ENCODE measurements at regions not wholly inside any gene's neighbourhood (a gene's known extent, or its start where the extent isn't known, plus 50 kb on each side); places are given as distances from the start of the nearest gene placed in this dataset.

GRCh38 chrX:45719751-45720501 lies 519.2 kb upstream of the DIPK2B start:
- DNase-seq: no peak

DNA sequence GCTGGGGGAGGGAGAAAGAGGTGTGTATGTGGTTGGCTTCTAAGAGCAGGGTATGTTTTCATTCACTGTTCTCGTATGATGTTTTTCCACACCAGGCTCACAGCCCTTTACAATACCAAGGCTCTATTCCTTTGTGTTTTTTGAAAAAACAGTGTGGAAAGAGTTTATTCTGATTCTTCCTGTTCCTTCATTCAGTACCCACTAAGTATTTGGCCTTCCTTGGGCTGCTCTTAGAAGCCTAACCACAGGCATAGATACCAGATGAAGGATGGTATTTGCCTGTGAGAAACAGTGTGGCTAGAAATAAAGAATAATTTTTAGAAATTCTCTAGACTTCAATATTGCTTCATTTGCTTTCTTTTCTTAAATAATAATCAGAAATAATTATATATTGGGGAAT lies 518.0 kb upstream of the DIPK2B start:
- no peak for DNase-seq

DNA sequence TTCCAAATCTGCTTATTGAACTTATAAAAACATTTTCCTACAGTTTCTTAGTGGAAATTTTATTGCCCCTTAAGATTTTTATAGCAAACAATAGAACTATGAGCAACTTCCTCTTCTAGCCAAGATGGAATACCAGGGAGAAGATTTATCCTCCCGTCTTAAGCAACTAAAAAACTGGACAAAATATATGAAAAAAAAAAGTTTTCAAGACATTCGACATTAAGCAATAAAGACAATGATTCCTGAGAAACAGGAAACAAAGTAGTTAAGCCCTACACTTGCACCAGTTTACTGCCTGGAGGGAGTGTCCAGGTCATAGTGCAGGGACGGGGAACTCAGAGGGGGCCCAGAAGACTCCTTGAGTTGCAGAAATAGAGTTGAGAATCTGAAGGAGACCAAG lies 516.1 kb upstream of the DIPK2B start:
- DNase-seq: no peak

- DNase-seq: no peak
Observed at GRCh38 chrX:45715748-45716147, 515.1 kb upstream of the DIPK2B start.

- DNase-seq: no peak
Observed at GRCh38 chrX:45714866-45715265, 514.2 kb upstream of the DIPK2B start.

DNA sequence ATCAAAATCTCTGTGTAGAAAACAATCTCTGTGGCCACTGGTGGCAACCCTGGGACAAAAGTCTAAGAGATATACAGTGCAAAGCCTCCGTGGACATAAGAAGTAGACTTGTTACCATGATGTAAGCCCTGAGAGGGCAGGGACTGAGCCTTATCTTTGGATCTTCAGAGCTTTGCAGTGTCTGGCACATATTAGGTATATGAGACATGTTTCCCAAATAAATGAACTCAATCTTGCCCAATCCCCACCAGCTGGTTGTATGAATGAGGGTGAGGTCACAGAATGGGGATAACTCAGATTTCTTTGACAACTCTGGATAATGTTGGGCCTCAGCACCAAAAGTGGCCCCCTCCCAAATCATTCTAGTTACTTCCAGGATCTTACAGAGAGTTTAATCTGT lies 511.4 kb upstream of the DIPK2B start:
- DNase-seq: no peak

GRCh38 chrX:45711231-45711630 lies 510.6 kb upstream of the DIPK2B start:
- no peak for DNase-seq

DNA sequence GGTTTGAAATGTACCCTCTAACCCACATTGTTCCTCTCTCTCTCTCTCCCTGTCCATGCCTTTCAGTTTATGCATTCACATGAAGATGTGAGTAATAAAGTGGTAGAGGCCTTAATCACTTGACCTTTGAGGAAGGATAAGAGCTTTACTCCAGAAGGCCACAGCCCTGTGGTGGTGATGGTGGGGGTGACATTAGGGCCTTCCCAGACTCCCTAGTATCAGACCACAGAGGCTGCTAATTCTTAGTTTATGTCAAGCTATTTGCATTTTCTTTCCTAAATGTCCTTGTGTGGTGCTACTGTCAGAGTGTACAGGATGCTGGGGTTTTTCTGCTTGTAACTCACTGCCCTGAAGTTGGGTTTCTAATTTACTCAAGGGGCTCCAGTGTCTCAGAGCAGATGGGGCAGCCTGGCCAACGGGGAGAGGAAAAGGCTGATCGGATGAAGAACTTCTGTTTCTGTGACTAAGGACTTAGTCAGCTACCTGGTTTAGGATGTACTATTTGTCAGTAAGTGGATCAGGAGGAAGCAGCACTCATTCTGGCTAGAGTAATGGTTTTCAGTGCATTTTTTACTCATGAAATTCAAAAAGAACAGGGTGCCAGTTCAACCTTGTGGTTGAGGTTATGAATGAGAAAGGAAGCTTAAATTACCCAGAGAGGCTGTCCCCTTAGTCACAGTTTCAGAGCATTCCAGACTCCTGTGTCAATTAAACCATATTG lies 509.6 kb upstream of the DIPK2B start:
- peak; percentile 37 for DNase-seq

DNA sequence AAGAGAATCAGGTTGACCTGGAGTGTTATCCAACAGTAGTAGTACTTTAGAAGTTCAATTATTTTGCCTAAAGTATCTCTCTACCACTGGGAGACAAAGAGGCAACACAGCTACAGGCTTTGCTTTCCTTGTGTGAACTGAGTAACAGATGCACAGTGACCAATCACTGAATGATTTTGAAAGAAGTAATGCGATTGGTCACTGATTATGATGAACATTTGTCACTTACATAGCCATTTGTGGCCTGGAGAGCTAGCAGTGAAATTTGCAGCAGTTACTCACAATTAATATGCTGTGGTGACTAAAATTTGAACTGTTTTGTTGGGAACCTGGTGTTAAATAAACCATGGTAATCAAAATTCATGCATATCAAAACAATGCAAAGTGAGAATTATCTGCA lies 508.7 kb upstream of the DIPK2B start:
- no peak for DNase-seq

DNA sequence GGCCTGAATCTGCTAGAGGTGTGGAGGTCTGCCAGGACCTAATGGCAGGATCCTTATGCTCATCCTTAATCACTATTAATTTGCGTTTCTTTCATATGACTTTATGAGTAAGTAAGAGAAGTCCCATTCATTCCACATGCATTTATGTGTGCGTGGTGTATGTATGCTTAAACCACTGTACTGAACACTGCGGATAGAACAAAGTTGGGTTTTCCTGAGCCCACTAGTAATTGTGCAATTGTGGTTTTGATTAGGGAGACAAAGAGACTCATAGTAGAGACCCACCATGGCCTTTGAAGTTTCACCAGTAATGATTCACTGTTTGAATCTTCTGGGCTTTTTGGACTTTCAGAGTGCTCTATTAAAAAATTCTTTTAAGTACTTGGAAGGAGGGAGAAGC lies 498.5 kb upstream of the DIPK2B start:
- no peak for DNase-seq

GRCh38 chrX:45697591-45697990 lies 496.9 kb upstream of the DIPK2B start:
- DNase-seq: no peak

DNA sequence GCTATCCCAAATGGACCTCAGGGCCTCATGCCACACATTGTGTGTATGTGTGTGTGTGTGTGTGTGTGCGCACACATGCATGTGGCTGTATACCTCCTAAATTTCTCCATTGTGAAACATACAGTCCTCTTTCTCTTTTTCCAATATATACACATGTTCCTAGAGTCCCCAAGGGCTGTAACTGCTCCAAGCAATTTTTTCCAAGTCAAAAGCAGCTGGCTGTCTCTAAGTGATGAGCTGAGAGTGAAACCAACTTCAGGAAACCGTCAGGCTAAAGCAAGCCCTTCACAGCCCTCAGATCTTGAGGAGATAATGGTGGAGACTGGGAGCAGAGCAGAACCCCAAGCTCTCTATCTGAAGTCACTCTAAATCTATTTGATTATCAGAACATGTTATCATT lies 496.1 kb upstream of the DIPK2B start:
- DNase-seq: no peak

DNA sequence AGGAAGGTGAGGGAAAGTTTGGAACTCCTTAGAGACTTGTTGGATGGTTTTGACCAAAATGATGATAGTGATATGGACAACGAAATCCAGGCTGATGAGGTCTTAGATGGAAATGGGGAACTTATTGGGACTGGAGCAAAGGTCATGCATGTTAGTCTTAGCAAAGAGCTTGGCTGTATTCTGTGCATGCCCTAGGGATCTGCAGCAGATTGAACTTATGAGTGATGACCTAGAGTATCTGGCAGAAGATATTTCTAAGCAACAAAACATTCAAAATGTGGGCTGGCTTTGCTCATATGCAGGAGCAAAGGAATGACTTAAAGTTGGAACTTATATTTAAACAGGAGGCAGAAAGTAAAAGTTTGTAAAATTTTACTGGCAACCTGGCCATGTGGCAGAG lies 489.3 kb upstream of the DIPK2B start:
- DNase-seq: no peak

GRCh38 chrX:45683914-45684313 lies 483.2 kb upstream of the DIPK2B start:
- DNase-seq: no peak

GRCh38 chrX:45681891-45682290 lies 481.2 kb upstream of the DIPK2B start:
- DNase-seq: no peak

GRCh38 chrX:45669715-45670340 lies 469.2 kb upstream of the DIPK2B start:
- no peak for DNase-seq

DNA sequence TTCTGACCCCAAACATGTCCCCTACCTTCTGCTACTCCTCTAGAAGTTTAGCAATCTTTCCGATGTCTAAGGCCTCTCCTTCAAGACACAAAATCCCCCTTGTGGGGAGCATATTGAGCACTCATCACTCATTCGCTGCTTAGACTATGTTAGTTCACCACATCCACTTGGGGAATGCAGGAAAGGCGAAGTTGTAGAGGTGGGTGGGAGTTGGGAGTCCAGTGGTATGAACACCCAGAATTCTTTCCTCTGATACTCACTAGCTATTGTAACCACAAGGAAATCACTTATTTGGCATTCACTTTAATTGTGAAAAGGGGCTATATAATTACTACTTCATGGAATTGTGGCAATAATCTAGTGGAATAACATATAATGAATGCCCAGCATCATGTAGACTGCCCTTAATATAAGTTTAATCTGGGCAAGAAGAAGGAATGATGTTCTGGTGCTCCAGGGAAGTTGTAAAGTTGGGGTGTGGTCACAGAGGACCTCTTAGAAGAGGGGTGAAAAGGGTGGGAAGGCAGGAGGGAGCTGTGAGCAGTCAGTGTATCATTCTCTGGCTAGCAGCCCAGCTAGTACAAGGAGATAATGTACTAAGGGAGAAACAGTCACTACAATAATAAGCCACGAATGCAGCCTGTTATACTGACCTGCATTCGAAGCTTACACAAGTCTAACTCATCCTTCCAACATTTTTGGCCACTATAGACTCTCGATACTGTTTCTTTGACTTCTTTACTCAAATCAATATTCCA lies 468.2 kb upstream of the DIPK2B start:
- no peak for DNase-seq

DNA sequence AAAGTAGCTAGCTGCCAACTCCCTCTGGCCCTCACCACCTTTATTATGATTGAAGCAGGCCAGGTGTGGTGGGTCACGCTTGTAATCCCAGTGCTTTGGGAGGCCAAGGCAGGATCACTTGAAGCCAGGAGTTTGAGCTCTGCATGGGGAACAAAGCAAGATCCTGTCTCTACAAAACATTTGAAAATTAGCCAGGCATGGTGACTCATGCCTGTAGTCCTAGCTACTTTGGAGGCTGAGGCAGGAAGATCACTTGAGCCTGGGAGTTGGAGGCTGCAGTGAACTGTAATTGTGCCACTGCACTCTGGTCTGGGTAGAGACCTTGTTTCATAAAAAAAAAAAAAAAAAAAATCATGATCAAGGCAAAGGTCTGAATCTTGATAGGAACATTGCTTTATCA lies 467.0 kb upstream of the DIPK2B start:
- DNase-seq: no peak

- no peak for DNase-seq
Observed at GRCh38 chrX:45664727-45665290, 464.1 kb upstream of the DIPK2B start.

GRCh38 chrX:45660477-45660876 lies 459.8 kb upstream of the DIPK2B start:
- DNase-seq: no peak

- no peak for DNase-seq
Observed at GRCh38 chrX:45633419-45633818, 432.7 kb upstream of the DIPK2B start.

DNA sequence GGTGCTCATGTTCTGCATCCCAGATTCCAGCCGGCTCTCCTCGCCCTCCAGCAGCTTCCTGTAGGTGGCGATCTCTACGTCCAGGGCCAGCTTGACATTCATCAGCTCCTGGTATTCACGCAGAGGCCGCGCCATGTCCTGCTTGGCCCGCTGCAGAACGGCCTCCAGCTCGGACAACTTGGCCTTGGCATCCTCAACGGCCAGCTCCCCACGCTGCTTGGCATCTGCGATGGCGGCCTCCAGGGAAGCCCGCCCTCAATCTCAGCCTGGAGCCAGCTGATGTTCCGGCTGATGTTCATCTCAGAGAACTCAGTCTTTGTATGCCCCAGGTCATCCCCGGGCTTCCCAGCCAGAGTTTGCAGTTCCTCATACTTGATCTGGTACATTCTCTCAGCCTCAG lies 431.8 kb upstream of the DIPK2B start:
- DNase-seq: no peak

DNA sequence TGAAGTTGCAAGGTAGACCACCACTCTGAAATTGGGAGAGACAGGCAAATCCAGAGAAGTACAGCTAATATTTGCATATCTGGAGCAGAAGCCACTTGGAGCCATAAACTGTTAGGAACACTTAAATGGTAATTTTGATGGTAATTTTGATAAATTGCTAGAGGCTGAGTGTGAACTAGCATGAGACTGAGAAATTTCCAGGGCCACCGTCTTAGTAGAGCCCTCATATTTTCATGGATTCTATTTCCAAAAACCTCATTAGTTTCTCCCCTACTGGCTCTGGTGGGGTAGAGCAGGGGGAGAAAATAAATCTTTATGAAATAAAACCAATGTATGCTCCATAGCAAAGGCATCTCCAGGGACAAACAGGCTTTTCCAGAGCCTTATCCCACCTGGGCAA lies 429.4 kb upstream of the DIPK2B start:
- DNase-seq: no peak
